HG03442 (cell line): ENCODE measurements at regions not wholly inside any gene's neighbourhood (a gene's known extent, or its start where the extent isn't known, plus 50 kb on each side); places are given as distances from the start of the nearest gene placed in this dataset.

Experiments
- ATAC-seq: cut with Tn5 transposase; IDR thresholded peaks from one replicate; pipeline ENCODE4 v1.9.1; 2021; ENCODE audit warnings: mild to moderate bottlenecking, moderate library complexity; ENCODE audit not compliant: unreplicated experiment

- ATAC-seq, result peak; percentile 94
Observed at GRCh38 chr15:93223803-93224202, 134.8 kb upstream of the RGMA start.

- ATAC-seq, result no peak
Observed at GRCh38 chr15:93221759-93222158, 132.7 kb upstream of the RGMA start.

- no peak for ATAC-seq
Observed at GRCh38 chr15:93219859-93220420, 130.9 kb upstream of the RGMA start.

- no peak for ATAC-seq
Observed at GRCh38 chr15:93217343-93217742, 128.3 kb upstream of the RGMA start.

- ATAC-seq, result no peak
Observed at GRCh38 chr15:93214106-93214505, 125.1 kb upstream of the RGMA start.

- ATAC-seq, result no peak
Observed at GRCh38 chr15:93213281-93213680, 124.3 kb upstream of the RGMA start.

- no peak for ATAC-seq
Observed at GRCh38 chr15:93212578-93212977, 123.6 kb upstream of the RGMA start.

- no peak for ATAC-seq
Observed at GRCh38 chr15:93210995-93211394, 122.0 kb upstream of the RGMA start.

GRCh38 chr15:93209690-93210445 is 120.9 kb upstream of the RGMA start:
- ATAC-seq, result no peak

GRCh38 chr15:93206893-93207292 is 117.9 kb upstream of the RGMA start:
- ATAC-seq, result no peak

GRCh38 chr15:93205413-93205812 is 116.4 kb upstream of the RGMA start:
- no peak for ATAC-seq

- no peak for ATAC-seq
Observed at GRCh38 chr15:93203036-93203435, 114.0 kb upstream of the RGMA start.

GRCh38 chr15:93202405-93202804 is 113.4 kb upstream of the RGMA start:
- no peak for ATAC-seq

GRCh38 chr15:93201940-93202339 is 112.9 kb upstream of the RGMA start:
- no peak for ATAC-seq

- ATAC-seq, result no peak
Observed at GRCh38 chr15:93200837-93201226, 111.8 kb upstream of the RGMA start.

- no peak for ATAC-seq
Observed at GRCh38 chr15:93200081-93200836, 111.2 kb upstream of the RGMA start.

GRCh38 chr15:93196135-93196670 is 107.2 kb upstream of the RGMA start:
- ATAC-seq, result no peak

GRCh38 chr15:93195109-93195508 is 106.1 kb upstream of the RGMA start:
- no peak for ATAC-seq

GRCh38 chr15:93190238-93190637 is 101.2 kb upstream of the RGMA start:
- ATAC-seq, result no peak

GRCh38 chr15:93189561-93189960 is 100.5 kb upstream of the RGMA start:
- ATAC-seq, result no peak

GRCh38 chr15:93188236-93188635 is 99.2 kb upstream of the RGMA start:
- no peak for ATAC-seq

- no peak for ATAC-seq
Observed at GRCh38 chr15:93185796-93186195, 96.8 kb upstream of the RGMA start.
